ENCODE measurements at regions not wholly inside any gene's neighbourhood (a gene's known extent, or its start where the extent isn't known, plus 50 kb on each side); places are given as distances from the start of the nearest gene placed in this dataset.

DNA sequence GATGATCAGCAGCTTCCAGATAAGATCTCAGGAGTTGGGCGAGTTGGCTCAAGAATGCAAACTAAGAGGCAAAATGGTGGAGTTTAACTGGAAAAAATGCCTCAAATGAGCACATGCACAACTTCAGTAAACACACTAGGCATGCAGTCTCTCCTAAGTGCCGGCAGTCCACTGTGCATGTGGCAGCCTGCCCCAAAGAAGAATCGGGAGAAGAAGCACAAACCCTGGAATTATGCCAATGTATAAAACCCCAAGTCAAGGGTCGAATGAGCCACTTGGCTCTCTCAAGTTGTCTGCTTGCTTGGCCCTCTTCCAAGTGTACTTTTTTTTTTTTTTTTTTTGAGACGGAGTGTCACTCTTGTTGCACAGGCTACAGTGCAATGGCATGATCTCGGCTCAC, 53.3 kb upstream of the SLITRK1 start:
- DNase-seq = no peak

Data from left kidney (tissue), 1 donor.